ENCODE measurements at regions not wholly inside any gene's neighbourhood (a gene's known extent, or its start where the extent isn't known, plus 50 kb on each side); places are given as distances from the start of the nearest gene placed in this dataset.

DNA sequence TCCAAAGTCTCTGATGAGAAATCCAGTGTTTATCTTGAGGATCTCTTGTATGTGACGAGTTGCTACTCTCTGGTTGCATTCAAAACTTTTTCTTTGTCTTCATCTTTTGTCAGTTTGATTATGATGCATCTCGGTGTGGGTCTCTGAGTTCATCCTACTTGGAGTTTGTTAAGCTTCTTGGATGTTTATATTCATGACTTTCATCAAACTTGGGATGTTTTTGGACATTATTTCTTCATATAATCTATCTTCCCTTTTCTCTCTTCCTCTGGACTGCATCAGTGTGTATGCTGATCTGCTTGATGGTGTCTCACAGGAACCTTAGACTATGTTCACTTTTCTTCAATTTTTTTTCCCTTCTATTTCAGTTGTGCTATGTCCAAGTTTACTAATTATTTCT lies 320.4 kb downstream of the TLE3 start:
- TF ChIP-seq, protein P1, sequence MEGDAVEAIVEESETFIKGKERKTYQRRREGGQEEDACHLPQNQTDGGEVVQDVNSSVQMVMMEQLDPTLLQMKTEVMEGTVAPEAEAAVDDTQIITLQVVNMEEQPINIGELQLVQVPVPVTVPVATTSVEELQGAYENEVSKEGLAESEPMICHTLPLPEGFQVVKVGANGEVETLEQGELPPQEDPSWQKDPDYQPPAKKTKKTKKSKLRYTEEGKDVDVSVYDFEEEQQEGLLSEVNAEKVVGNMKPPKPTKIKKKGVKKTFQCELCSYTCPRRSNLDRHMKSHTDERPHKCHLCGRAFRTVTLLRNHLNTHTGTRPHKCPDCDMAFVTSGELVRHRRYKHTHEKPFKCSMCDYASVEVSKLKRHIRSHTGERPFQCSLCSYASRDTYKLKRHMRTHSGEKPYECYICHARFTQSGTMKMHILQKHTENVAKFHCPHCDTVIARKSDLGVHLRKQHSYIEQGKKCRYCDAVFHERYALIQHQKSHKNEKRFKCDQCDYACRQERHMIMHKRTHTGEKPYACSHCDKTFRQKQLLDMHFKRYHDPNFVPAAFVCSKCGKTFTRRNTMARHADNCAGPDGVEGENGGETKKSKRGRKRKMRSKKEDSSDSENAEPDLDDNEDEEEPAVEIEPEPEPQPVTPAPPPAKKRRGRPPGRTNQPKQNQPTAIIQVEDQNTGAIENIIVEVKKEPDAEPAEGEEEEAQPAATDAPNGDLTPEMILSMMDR (conservative IDR thresholded peaks at IDR 0.05; ENCODE audit: low read length): no peak
- TF ChIP-seq EZH2phosphoT487 (IDR thresholded peaks at IDR 0.05; ENCODE audit: borderline replicate concordance, low read depth, low read length): no peak
- CTCF ChIA-PET (ENCODE audit: unreplicated experiment): no interaction called here
- intact Hi-C loops (cut with micrococcal nuclease; ENCODE audit: unreplicated experiment): no loop called here

DNA sequence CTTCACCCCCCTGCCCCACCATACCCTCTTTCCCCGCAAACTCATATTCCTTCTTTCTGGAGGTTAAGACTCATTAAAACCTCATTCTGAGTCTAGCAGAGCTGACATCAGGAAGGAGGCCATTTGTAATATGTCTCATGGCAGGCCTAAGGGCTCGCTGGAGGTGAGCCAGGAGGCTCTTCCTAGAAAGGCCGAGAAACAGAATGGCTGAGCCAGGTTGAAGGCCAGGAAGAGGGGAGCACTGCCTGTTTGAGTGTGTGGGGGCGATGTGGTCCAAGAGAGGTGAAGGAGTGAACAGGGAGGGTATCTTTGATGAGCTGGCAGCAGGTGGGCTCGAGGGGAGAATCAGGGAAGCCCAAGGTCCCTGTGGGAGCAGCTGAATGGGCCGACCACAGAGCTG lies 317.3 kb downstream of the TLE3 start:
- H3K27ac ChIP-seq (ENCODE audit: low read depth, low read length, poor library complexity, severe bottlenecking): no peak overlapping the region
- no peak overlapping the region for H2AFZ ChIP-seq (ENCODE audit: low read length)
- TF ChIP-seq, protein P1 (conservative IDR thresholded peaks at IDR 0.05; ENCODE audit: low read length): no peak
- TF ChIP-seq EZH2phosphoT487 (IDR thresholded peaks at IDR 0.05; ENCODE audit: borderline replicate concordance, low read depth, low read length): no peak
- no peaks in the 10 kb centered on the region for H3K9me2 ChIP-seq (ENCODE audit: insufficient read depth, low read length)
- H3K9me3 ChIP-seq (ENCODE audit: low read length): peaks cover 10% of the 10 kb centered on the region
- no TSS peak for BruUV-seq (replicated peaks)
- POLR2A ChIA-PET: interaction anchor here (1.0 kb wide), 1 partner anchor 41 kb away, joined by 3 read pairs; no protein-coding TSS in a partner anchor
- no peaks in the 10 kb centered on the region for H4K20me1 ChIP-seq (ENCODE audit: insufficient read depth, low read length)
- H3K4me1 ChIP-seq (ENCODE audit: insufficient read depth, low read length, poor library complexity, severe bottlenecking): peaks cover 32% of the 10 kb centered on the region
- H3K36me3 ChIP-seq (ENCODE audit: insufficient read depth, low read length): no peaks in the 10 kb centered on the region
- CTCF ChIA-PET (ENCODE audit: unreplicated experiment): no interaction called here
- intact Hi-C loops (cut with micrococcal nuclease; ENCODE audit: unreplicated experiment): no loop called here
- H3K4me3 ChIP-seq (ENCODE audit: low read depth, low read length, poor library complexity, severe bottlenecking): no peak overlapping the region
- H3K4me2 ChIP-seq (ENCODE audit: low read length): no peak overlapping the region
- DNase-seq (ENCODE audit: low spot score): no peak
- no peaks in the 10 kb centered on the region for H3K79me2 ChIP-seq (ENCODE audit: insufficient read depth, low read depth, low read length)

More for the DNA sequence above, 320.4 kb downstream of the TLE3 start:
- Histone ChIP-seq H3K9me3 (ENCODE audit: low read length) (peaks cover 10% of the 10 kb centered on the region), H3K9me2 (ENCODE audit: insufficient read depth, low read length) (no peaks in the 10 kb centered on the region), H3K4me2 (ENCODE audit: low read length) (no peak overlapping the region), H3K4me3 (ENCODE audit: low read depth, low read length, poor library complexity, severe bottlenecking) (no peak overlapping the region), H3K36me3 (ENCODE audit: insufficient read depth, low read length) (no peaks in the 10 kb centered on the region), H3K27ac (ENCODE audit: low read depth, low read length, poor library complexity, severe bottlenecking) (no peak overlapping the region), H3K4me1 (ENCODE audit: insufficient read depth, low read length, poor library complexity, severe bottlenecking) (peaks cover 17% of the 10 kb centered on the region), H3K79me2 (ENCODE audit: insufficient read depth, low read depth, low read length) (no peaks in the 10 kb centered on the region), H4K20me1 (ENCODE audit: insufficient read depth, low read length) (no peaks in the 10 kb centered on the region), H2AFZ (ENCODE audit: low read length) (no peak overlapping the region)
- POLR2A ChIA-PET: no interaction called here
- no peak for DNase-seq (ENCODE audit: low spot score)
- no TSS peak for BruUV-seq (replicated peaks)

DNA sequence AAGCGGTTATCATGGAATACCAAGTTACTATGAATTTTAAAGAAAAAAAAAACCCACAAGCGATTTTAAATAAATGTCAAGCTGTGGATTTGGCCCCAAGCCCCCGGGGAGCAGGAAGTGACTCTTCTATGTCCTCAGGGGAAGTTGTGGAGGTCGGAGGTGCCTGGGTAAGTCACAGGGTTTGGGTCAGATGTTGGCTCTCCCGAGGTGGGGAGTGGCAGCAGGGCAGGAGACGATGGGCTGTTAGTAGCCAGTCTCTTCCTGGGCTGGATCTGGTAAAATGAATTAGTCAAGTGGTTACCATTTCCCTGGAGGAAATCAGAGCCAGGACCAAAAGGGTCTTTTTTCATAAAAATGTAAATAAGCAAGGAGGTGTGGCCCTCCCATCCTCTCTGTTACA lies 316.7 kb downstream of the TLE3 start:
- intact Hi-C loops (cut with micrococcal nuclease; ENCODE audit: unreplicated experiment): no loop called here
- no peak for DNase-seq (ENCODE audit: low spot score)
- H3K4me1 ChIP-seq (ENCODE audit: insufficient read depth, low read length, poor library complexity, severe bottlenecking): peaks cover 32% of the 10 kb centered on the region
- H3K4me3 ChIP-seq (ENCODE audit: low read depth, low read length, poor library complexity, severe bottlenecking): no peak overlapping the region
- ChIA-PET POLR2A (interaction anchor here (1.0 kb wide), 1 partner anchor 40 kb away, joined by 3 read pairs; no protein-coding TSS in a partner anchor), CTCF (ENCODE audit: unreplicated experiment) (no interaction called here)
- H4K20me1 ChIP-seq (ENCODE audit: insufficient read depth, low read length): no peaks in the 10 kb centered on the region
- TF ChIP-seq, protein P1 (conservative IDR thresholded peaks at IDR 0.05; ENCODE audit: low read length): no peak
- no peak for TF ChIP-seq EZH2phosphoT487 (IDR thresholded peaks at IDR 0.05; ENCODE audit: borderline replicate concordance, low read depth, low read length)
- peaks cover 10% of the 10 kb centered on the region for H3K9me3 ChIP-seq (ENCODE audit: low read length)
- no TSS peak for BruUV-seq (replicated peaks)
- H3K4me2 ChIP-seq (ENCODE audit: low read length): peak overlapping the region; percentile 6; the same call in 1 of the 2 replicates
- H3K36me3 ChIP-seq (ENCODE audit: insufficient read depth, low read length): no peaks in the 10 kb centered on the region
- H2AFZ ChIP-seq (ENCODE audit: low read length): no peak overlapping the region
- no peaks in the 10 kb centered on the region for H3K79me2 ChIP-seq (ENCODE audit: insufficient read depth, low read depth, low read length)
- no peaks in the 10 kb centered on the region for H3K9me2 ChIP-seq (ENCODE audit: insufficient read depth, low read length)
- no peak overlapping the region for H3K27ac ChIP-seq (ENCODE audit: low read depth, low read length, poor library complexity, severe bottlenecking)
